Stimulated activated CD8-positive, alpha-beta memory T cell treated with anti-CD3 and anti-CD28 coated beads, Interleukin-4, amount 100 ng/mL, for 48 hours (primary cell): ENCODE measurements at regions not wholly inside any gene's neighbourhood (a gene's known extent, or its start where the extent isn't known, plus 50 kb on each side); places are given as distances from the start of the nearest gene placed in this dataset.

ENCODE experiments used
- DNase-seq: peaks from one replicate; pipeline ENCODE4 v3.0.0-alpha.2; 2020

DNA sequence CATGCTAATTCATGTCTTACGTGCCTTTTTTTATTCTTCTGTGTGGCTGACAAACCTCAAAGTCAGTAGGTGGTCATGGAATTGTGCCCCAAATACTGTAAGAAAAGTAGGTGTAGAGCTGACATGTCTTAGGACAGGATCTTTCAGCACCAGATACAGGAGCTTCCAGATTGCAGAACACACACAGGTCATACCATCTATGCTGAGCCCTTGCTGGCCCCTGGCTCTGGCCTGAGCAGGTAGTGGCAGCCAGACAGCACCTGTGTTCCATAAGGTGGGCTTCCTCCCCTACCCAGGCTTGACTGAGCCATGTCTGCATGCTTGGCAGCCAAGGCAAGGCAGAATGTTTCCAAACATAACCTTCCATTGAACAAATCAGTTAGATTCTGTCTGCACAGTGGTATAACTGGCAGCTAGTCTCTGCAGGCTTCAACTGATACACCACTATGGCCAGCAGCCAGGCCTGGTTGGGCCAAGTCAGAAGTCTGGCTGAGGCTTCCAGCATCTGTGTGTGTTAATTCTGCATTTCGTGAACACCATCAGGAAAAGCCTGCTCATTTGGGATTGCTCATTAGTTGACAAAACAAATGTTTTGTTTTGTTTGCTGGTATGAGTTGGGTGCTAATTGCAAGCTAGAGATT, 366.5 kb downstream of the FOXA2 start:
- no peak for DNase-seq

DNA sequence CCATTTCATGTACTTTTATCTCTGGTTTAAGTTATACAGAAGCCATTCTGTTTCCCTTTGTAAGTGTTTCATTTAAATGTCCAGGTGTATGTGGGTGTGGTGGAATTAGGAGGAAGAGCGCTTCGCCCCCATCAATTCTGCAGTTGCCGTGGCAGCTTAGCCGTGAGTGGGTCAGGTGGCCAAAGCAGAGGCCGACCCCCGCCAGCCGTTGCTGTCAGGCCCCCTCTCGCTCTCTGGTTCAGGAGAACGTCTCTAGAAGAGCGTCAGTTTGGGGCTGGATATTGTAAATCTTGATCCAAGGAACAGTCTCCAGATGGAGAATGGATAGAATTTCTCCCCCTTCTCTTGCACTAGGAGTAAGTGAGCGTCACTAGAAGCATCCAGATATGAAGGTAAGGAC, 367.4 kb downstream of the FOXA2 start:
- DNase-seq, result no peak

DNA sequence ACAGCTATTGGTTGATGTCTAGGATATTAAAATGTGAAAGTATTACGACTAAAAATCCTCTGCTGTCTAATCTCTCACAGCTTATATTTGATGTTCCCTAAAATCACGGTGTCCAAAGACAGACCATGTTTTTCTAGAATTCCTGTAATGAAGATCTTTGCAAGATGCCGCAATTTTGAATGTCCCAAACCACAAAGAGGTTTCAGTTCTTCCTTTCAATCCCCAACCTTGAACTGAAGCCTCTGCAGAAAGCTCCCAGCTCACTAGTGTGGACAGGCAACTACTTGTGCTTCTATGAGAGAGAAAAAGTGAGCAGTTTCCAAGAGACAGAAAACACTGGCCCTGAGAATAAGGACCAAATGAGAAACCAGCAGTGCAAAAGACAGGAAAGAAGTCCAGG, 370.1 kb downstream of the FOXA2 start:
- no peak for DNase-seq

DNA sequence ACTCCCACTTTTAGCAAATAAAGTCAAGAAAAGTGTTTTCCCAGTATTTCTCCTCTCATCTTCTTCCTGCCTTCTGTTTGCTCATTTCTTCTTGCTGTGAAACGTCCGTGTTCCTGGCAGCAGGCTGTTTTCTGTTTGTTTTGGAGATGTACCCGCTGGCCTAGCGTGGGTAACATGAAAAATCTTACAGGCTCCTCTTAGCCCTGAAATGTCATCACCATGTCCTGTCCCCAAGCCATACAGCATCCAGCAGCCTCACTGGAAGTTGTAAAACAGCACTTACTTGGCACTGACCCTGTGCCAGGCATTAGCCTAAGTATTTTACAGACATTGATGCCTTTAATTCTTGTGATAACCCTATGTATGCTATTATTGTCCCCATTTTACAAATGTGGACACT, 371.1 kb downstream of the FOXA2 start:
- DNase-seq, result no peak

DNA sequence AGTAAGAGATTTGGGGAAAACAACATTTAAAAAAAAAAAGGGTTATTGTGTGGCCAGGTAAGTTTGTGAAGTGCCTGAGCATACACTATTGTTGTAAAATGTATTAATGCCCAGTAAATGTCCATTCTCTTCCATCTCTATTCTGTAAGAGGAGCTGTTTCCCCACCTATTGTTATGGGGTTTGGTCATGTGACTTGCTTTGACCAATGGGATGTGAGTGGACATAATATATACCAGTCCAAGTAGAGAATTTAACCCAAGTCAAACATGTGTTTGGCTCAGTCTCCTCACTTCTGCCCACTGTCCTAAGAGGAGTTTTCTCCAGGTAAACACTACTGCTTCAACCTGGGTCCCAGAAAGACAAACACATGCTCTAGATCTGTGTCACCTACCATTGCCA, 377.1 kb downstream of the FOXA2 start:
- DNase-seq, result no peak

DNA sequence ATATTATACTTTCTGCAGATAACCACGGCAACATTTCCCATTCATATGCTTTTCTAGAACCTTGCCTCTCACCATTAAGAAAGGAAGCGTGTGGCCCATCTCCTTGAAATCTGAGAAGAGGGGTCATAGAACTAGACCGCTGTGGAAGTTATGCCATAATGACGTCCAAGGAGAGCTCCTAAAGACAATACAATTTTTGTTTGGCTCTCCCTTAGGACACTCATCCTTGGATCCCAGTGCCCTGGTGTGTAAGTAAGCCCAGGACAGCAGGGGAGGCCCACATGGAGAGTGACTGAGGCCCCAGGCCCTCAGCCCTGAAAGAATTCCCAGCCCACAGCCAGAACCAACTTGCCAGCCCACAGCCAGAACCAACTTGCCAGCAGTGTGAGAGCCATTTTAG, 379.6 kb downstream of the FOXA2 start:
- no peak for DNase-seq

DNA sequence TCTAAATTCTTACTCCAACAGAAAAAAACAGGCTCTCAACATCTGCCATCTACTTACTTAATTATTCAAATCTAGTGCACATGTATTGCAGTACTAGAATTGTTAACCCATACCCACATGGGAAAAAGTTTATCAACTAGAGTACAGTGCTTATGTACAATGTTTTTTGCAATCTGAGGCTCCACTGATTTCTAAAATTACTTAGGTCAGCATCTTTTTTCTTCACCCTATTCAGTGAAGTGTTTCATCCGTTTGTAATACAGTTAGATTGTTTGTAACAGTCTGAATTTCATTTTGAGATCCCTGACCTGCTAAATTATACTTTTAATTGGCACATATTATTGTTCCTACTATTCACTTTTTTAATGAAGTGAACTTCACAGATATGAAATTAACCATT, 402.2 kb downstream of the FOXA2 start:
- no peak for DNase-seq

DNA sequence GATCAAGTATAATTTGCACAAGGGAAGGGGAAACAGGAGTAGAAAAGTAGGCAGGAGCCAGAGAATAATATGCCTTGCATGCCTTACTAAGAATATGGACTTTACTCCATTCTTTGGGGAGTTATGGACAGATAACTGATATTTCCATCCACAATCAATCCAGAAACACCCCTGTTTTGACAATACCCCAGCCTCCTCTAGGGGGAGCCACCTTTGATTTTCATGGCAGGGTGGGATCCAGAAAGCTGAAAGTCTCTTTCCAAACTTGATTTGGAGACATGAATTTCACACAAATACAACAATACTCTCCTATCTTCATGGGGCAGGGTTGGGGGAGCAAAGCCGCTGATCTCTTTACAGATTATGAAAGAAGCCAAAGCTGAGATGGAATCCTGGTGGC, 404.1 kb downstream of the FOXA2 start:
- DNase-seq, result no peak

DNA sequence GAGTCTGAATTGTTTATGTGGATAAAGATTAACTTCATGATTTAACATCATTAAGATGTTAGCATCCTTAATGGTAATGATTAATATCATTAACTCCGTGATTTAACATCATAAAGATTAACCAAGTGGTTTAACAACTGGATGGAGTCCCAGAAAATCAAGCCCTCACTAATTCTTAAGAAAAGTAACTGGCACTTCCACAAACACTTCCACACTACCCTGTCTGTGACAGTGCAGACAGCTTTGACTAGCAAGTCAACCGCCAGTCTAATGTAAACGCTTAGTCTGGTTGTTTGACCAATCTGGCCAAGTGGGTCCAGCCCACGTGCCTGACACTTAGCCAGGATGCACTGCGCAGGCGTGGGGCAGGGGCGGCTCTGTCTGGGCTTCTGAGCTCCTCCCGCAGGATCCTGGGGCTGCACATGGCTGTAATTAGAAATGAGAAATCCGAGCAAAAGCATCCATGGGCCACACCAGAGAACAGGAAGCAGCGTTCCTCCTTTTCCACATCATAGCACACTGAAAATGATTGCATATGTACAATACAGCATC, 424.2 kb downstream of the FOXA2 start:
- no peak for DNase-seq

DNA sequence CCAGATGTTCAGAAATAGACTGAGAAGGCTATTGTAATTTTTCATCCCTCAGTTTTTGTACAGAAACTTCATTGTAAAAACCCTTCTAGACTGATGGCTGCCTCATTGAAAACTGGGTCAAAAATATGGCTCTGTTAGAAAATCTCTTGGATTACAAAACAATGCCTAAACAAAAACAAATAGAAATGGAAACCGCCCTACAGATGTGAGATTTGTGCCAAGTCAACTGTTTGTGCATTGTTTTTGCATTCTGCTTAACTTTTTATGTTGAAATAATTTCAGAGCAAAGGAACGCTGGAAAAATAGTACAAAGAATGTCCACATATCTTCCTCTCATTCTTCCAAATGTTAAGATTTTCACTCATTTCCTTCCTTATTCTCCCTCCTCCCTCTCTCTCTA, 425.1 kb downstream of the FOXA2 start:
- no peak for DNase-seq

DNA sequence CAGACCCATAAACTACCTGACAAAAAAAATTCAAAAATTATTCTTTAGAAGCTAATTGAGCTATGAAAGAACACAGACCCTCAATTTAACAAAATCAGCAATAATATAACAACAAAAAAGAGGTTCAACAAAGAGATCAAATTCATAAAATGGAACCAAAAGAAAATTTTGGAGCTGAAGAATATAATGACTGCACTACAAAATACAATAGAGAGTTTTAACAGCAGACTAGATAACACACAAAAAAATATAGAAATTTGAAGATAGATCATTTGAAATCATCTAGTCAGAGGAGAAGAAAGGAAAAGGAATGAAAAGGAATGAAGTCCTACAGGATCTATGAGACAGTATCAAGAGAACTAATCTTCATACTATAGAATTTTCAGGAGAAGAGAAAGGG, 422.1 kb downstream of the PAX1 start:
- DNase-seq, result no peak

DNA sequence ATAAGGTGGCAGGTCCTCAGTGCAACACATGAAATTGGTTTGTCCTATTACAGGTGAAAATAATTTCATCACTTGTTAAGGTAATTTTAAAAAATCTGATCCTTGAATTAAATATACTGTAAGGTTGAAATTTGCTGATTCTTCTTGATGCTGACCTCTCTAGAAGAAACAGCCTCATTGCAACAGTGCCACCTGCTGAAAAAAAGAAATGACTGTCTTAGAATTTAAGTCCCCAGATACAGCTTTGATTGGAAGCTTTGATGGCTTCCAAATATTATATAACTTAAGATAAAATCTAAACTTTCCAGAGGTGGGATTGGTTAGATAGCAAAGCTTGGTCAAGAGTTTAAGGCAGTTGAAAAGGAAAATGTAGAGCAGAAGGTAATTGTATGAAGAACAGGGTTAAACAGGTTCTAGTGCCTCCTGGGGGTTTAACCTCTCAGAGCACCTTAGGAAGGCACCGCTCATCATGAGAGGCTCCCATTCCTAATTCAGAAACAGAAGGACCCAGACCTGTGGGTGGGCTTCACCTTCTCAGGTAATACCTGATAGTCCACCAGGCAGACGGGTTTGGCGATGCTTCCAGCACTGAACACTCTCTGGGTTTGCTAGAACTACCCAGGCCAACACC, 401.0 kb downstream of the PAX1 start:
- no peak for DNase-seq

DNA sequence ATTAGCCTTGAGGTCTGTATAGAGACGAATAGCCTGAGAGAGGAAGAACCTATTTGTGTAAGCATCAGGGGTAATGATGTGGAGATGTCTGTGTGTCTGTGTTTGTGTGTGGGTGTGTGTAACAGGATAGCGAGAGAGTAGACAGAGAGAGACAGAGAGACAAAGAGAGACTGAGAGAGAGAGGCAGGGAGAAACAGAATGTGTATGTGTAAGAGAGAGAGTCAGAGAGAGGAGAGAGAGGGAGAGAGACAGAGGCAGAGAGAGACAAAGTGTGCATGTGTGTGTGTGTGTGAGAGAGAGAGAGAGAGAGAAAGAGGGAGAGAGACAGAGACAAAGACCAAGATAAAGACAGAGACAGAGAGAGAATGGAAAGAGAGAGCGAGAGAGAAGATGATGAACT, 396.1 kb downstream of the PAX1 start:
- DNase-seq, result no peak

DNA sequence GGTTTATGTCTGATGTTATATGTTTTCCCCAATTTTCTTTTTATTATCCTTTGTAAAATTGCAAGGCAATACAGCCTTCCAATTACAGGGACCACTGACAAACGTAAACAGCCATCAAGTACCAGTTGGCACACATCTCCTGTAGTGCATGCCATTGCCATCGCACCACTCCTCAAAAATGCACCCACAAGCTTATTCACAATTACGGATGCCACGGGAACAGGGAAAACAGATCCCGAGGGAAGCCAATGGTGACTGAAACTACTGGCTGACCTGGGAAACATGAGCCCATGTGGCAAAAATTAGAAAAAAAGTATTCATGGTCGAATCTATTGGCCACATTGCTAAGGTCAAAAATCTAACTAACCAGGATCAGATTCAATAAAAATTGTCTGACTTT, 395.2 kb downstream of the PAX1 start:
- no peak for DNase-seq

DNA sequence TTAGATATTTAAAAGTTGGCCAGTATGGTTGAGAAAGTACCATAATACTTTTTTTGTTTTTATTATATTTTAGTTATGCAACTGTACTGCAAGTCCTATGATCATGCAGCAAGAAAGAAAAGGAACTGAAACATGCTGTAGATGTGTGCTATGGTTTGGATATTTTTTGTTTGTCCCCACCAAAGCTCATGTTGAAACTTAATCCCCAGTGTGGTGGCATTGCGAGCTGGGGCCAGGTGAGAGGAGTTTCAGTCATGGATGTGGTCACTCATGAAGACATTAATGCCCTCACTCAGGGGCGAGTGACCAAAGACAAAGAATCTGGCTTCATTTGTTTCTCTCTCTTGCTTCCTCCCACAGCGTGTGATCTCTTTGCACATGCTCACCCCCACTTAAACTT, 393.9 kb downstream of the PAX1 start:
- no peak for DNase-seq

DNA sequence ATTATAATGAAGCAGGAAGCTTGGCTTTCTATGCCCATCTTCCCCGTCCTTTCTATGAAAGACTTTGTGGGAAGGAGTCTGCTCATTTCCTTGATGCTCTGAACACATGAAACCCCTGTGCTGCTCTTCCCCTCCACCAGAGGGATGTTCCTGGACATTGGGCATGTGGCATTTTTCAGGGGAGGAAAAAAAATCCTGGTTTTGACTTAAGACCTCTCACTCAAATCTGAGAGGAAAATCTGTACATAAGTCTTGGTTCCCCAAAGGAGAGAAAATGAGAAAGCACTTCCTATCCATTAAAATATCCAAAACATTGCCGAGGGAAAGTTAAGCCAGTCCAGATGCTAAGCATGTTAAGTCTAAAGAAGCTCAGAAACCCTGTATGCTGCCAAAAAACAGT, 393.0 kb downstream of the PAX1 start:
- DNase-seq, result no peak

DNA sequence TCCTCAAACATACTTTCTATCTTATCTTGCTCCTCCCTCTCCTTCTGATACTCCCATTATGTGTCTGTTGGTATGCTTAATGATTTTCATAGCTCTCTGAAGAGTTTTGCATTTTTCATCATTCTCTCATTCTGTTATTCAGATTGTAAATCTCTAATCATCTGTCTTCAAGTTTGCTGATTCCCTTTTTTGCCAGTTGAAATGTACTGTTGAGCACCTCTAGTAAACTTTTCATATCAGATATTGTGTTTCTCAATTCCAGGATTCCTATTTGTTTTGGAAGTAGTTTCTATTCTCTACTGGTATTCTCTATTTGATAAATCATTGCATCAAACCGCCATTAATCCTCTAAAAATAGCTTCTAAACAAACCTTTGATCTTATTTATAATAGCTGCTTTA, 387.7 kb downstream of the PAX1 start:
- no peak for DNase-seq

DNA sequence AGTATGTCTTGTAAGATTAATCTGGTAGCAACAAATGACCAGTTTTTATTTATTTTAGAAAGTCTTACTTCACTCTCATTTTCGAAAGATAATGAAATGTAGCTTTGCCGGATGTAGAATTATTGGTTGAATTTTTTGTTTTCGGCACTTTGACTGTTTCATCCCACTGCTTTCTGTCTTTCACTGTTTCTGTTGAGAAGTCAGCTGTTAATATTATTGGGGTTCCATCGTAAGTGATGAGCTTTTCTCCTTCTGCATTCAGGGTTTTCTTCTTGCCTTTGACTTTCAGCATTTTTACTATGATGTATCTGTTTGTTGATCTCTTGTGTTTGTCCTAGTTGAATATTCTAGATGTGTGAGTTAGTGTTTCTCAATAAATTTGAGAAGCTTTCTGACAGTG, 383.4 kb downstream of the PAX1 start:
- no peak for DNase-seq

DNA sequence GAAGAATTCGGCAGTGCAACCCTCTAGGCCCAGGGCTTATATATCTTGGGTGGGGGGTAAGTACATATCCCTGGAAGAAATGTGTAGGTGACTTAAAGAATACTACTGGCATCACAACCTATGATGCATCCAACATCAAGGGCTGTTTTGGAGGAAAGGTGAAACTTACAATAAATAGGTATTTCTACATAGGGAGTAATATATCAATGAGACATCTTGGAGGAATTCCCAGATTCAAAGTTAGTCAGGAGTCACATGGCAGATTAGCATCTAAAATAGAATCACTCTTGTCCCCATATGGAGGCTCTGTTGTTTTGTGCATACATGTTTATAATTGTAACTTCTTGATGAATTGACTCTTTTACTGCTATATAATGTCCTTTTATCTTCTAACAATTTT, 375.5 kb downstream of the PAX1 start:
- DNase-seq, result no peak

DNA sequence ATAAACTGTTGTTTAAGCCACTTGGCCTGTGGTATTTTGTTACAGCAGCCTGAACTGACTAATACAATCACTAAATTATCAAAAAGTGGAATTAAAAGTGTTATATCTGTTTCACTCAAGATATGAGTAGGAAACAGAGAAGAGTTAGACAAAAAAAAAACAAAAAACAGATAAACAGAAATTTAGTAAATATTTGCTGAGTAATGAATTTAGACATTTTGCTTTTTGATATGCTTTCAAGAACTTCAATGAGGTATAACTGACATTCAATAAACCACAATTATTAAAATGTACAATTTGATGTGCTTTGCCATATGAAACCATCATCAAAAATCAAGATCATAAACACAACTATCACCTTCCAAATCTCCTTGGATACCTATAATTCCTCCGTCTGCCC, 369.2 kb downstream of the PAX1 start:
- no peak for DNase-seq

DNA sequence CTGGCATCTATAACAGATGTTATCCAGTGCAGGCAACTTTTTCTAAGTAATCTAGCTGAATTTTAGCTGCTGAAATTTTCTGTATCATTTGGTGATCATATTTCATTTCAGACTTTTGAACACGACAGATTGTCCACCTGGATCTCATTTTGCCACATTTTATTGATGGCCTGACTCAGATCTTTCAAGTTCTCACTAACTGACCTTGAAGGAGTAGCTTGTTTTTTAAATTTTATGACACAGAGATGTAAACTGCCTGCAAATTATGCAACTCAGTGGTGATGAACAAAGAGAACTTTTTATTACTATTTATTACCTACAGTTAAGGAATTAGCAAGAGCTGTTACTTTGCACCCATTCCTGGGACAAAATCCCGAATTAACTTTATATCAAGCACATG, 366.4 kb downstream of the PAX1 start:
- no peak for DNase-seq

DNA sequence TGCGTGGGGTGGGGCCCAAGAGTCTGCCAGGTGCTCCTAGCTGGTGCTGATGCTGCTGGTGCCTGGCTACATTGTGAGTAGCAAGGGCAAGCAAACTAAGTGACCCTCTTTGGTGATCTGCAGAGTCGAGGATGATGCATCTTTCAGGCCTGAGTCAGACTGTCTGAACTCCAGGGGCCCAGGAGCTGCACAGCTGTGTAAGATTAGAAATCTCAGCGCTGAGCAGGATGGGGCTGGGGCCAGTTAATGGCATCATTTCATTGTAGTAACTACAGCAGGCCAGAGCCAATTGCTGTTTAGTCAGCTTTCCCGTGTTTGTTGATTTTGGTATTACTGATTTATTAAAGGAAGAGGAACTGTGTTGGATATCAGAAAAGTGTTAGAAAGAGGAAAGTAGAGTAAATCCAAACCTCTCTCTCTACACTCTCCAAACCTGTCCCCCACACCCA, 365.2 kb downstream of the PAX1 start:
- no peak for DNase-seq

DNA sequence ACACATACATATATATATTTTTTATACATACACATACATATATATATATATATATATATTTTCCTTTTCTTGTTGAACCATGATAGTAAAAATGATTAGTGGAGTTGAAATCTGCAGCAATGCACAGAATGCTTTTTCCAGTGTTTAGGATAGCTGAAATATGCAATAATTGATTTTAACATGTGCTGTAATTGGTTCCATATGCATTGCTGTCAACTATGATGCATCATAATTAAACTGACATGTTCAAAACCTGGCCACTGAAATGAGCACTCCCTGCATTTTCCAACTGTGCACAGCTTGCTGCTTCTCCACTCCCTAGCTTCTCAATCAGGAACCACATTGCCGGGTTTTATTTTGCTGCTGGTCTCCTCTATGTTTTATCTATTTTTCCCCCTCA, 358.3 kb downstream of the PAX1 start:
- DNase-seq, result no peak

DNA sequence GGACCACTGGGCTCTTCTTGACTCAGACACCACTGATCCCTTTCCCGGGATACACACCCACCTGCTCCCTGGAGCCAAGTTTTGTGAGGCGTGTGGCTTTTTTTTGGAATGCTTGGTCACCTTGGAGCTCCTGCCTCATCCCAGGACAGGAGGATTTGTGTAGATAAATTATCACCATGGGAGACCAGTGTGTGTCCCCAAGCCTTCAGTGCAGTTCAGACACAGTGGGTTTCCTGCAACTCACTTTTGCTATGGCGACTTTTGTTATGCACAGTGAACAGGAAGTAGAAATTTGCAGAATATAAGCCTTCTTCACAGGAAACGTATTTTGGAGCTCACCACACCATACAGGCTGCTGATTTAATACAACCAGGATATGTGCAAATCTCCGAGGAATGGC, 357.4 kb downstream of the PAX1 start:
- no peak for DNase-seq

DNA sequence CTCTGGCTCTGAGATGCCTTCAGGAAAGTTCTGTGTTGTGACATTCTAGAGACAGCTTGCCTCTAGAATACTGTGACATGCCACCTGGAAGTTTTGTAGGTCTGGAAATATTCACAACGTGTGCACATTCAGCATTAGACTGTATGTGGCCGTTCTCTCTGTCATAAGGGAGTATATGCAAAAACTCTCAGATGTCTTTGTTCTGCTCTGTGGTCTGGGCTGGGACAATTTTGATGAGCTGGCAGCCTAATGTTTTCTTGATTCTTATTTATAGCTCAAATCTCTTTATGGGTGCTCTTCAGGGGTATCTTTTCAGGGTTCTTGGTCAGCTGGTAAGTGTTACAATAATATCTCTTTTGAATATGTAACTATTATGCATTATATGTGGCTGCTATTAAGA, 355.1 kb downstream of the PAX1 start:
- no peak for DNase-seq
